Activated CD8-positive, alpha-beta T cell treated with anti-CD3 and anti-CD28 coated beads, Interleukin-2, amount 10 ng/mL, durations not matched to agents 7 days and 5 days (primary cell): ENCODE measurements at regions not wholly inside any gene's neighbourhood (a gene's known extent, or its start where the extent isn't known, plus 50 kb on each side); places are given as distances from the start of the nearest gene placed in this dataset.

ENCODE experiments used
- ATAC-seq: fragments of 150-1000 bp; cut with Tn5 transposase; one replicate; pipeline ENCODE4 v1.10.0; 2021; ENCODE audit warnings: moderate library complexity
- CTCF ChIA-PET: fragments of 350-600 bp; sonication (Branson Sonifier 250); formaldehyde crosslinking; loops from one replicate; lab custom pipeline; 2021; ENCODE audit warnings: antibody characterized with exemption; lab: Charles Lee
- POLR2A ChIA-PET: fragments of 350-600 bp; sonication (Branson Sonifier 250); formaldehyde crosslinking; loops from one replicate; lab custom pipeline; 2021; ENCODE audit warnings: antibody characterized with exemption; lab: Charles Lee
- DNase-seq: peaks from one replicate; pipeline ENCODE4 v3.0.0-alpha.2; 2020
- H3K27ac Mint-ChIP-seq: one replicate; pipeline ENCODE4 v1.8.0; 2021; ENCODE audit warnings: mild to moderate bottlenecking, mixed read lengths
- H3K27me3 Mint-ChIP-seq: one replicate; pipeline ENCODE4 v1.8.0; 2021; ENCODE audit warnings: low read depth, mixed read lengths
- H3K36me3 Mint-ChIP-seq: one replicate; pipeline ENCODE4 v1.8.0; 2021; ENCODE audit warnings: low read depth, mixed read lengths
- H3K4me1 Mint-ChIP-seq: one replicate; pipeline ENCODE4 v1.8.0; 2021; ENCODE audit warnings: low read depth, mixed read lengths
- H3K4me3 Mint-ChIP-seq: one replicate; pipeline ENCODE4 v1.8.0; 2021; ENCODE audit warnings: mild to moderate bottlenecking, mixed read lengths
- H3K9me3 Mint-ChIP-seq: one replicate; pipeline ENCODE4 v1.8.0; 2022; ENCODE audit warnings: mixed read lengths; ENCODE audit not compliant: insufficient read depth

GRCh38 chr18:47725656-47726055 lies 204.8 kb downstream of the SMAD2 start:
- ATAC-seq = no peak
- Mint-ChIP-seq H3K36me3 (no peaks in the 10 kb centered on the region), H3K27me3 (no peaks in the 10 kb centered on the region), H3K9me3 (no peaks in the 10 kb centered on the region), H3K27ac (no peak overlapping the region), H3K4me3 (no peak overlapping the region), H3K4me1 (no peaks in the 10 kb centered on the region)
- ChIA-PET POLR2A (no interaction called here), CTCF (no interaction called here)
- no peak for DNase-seq

- POLR2A ChIA-PET = interaction anchor here (0.6 kb wide), 1 partner anchor 70 kb away, joined by 4 read pairs; no protein-coding TSS in a partner anchor
- Mint-ChIP-seq H3K4me1 (no peaks in the 10 kb centered on the region), H3K36me3 (no peaks in the 10 kb centered on the region), H3K4me3 (no peak overlapping the region), H3K27ac (no peak overlapping the region), H3K27me3 (no peaks in the 10 kb centered on the region), H3K9me3 (no peaks in the 10 kb centered on the region)
- CTCF ChIA-PET = no interaction called here
- DNase-seq (no peak), ATAC-seq (no peak)
Measured at GRCh38 chr18:47724186-47724975, 206.1 kb downstream of the SMAD2 start.

- Mint-ChIP-seq H3K4me3 (no peak overlapping the region), H3K27me3 (no peaks in the 10 kb centered on the region), H3K4me1 (no peaks in the 10 kb centered on the region), H3K9me3 (no peaks in the 10 kb centered on the region), H3K36me3 (no peaks in the 10 kb centered on the region), H3K27ac (no peak overlapping the region)
- ChIA-PET CTCF (no interaction called here), POLR2A (no interaction called here)
- DNase-seq (no peak), ATAC-seq (no peak)
Measured at GRCh38 chr18:47721876-47722275, 208.6 kb downstream of the SMAD2 start.

GRCh38 chr18:47720741-47721140 lies 209.7 kb downstream of the SMAD2 start:
- H3K36me3 Mint-ChIP-seq = no peaks in the 10 kb centered on the region
- H3K4me3 Mint-ChIP-seq = no peak overlapping the region
- DNase-seq = no peak
- no peak for ATAC-seq
- POLR2A ChIA-PET = no interaction called here
- no peak overlapping the region for H3K27ac Mint-ChIP-seq
- CTCF ChIA-PET = no interaction called here
- no peaks in the 10 kb centered on the region for H3K27me3 Mint-ChIP-seq
- H3K4me1 Mint-ChIP-seq = no peaks in the 10 kb centered on the region
- H3K9me3 Mint-ChIP-seq = no peaks in the 10 kb centered on the region

- DNase-seq = no peak
- ChIA-PET CTCF (no interaction called here), POLR2A (no interaction called here)
- Mint-ChIP-seq H3K36me3 (no peaks in the 10 kb centered on the region), H3K4me1 (no peaks in the 10 kb centered on the region), H3K27me3 (no peaks in the 10 kb centered on the region), H3K27ac (no peak overlapping the region), H3K9me3 (no peaks in the 10 kb centered on the region), H3K4me3 (no peak overlapping the region)
- ATAC-seq = no peak
Measured at GRCh38 chr18:47719096-47719780, 211.2 kb downstream of the SMAD2 start.

- H3K4me1 Mint-ChIP-seq = no peaks in the 10 kb centered on the region
- H3K36me3 Mint-ChIP-seq = no peaks in the 10 kb centered on the region
- H3K9me3 Mint-ChIP-seq = no peaks in the 10 kb centered on the region
- no peak overlapping the region for H3K4me3 Mint-ChIP-seq
- CTCF ChIA-PET = no interaction called here
- no peaks in the 10 kb centered on the region for H3K27me3 Mint-ChIP-seq
- ATAC-seq = no peak
- no peak overlapping the region for H3K27ac Mint-ChIP-seq
- POLR2A ChIA-PET = no interaction called here
- no peak for DNase-seq
Measured at GRCh38 chr18:47718646-47719045, 211.8 kb downstream of the SMAD2 start.

- ATAC-seq (no peak), DNase-seq (no peak)
- Mint-ChIP-seq H3K9me3 (no peaks in the 10 kb centered on the region), H3K4me3 (no peak overlapping the region), H3K4me1 (no peaks in the 10 kb centered on the region), H3K27me3 (no peaks in the 10 kb centered on the region), H3K27ac (no peak overlapping the region), H3K36me3 (no peaks in the 10 kb centered on the region)
- POLR2A ChIA-PET = no interaction called here
- CTCF ChIA-PET = no interaction called here
Measured at GRCh38 chr18:47717257-47717656, 213.2 kb downstream of the SMAD2 start.

- ChIA-PET CTCF (no interaction called here), POLR2A (no interaction called here)
- no peaks in the 10 kb centered on the region for H3K27me3 Mint-ChIP-seq
- ATAC-seq = no peak
- H3K36me3 Mint-ChIP-seq = no peaks in the 10 kb centered on the region
- no peaks in the 10 kb centered on the region for H3K4me1 Mint-ChIP-seq
- H3K27ac Mint-ChIP-seq = no peak overlapping the region
- H3K9me3 Mint-ChIP-seq = no peaks in the 10 kb centered on the region
- H3K4me3 Mint-ChIP-seq = no peak overlapping the region
- DNase-seq = no peak
Measured at GRCh38 chr18:47716632-47717185, 213.8 kb downstream of the SMAD2 start.

- DNase-seq (no peak), ATAC-seq (no peak)
- H3K4me3 Mint-ChIP-seq = no peak overlapping the region
- no peaks in the 10 kb centered on the region for H3K27me3 Mint-ChIP-seq
- ChIA-PET CTCF (interaction anchor here (0.8 kb wide), 1 partner anchor 44 kb away, joined by 3 read pairs; no protein-coding TSS in a partner anchor), POLR2A (no interaction called here)
- H3K4me1 Mint-ChIP-seq = no peaks in the 10 kb centered on the region
- no peak overlapping the region for H3K27ac Mint-ChIP-seq
- H3K36me3 Mint-ChIP-seq = no peaks in the 10 kb centered on the region
- no peaks in the 10 kb centered on the region for H3K9me3 Mint-ChIP-seq
Measured at GRCh38 chr18:47710451-47710850, 220.0 kb downstream of the SMAD2 start.

- no peaks in the 10 kb centered on the region for H3K9me3 Mint-ChIP-seq
- ATAC-seq (no peak), DNase-seq (no peak)
- POLR2A ChIA-PET = no interaction called here
- peaks cover 2% of the 10 kb centered on the region for H3K27me3 Mint-ChIP-seq
- H3K27ac Mint-ChIP-seq = no peak overlapping the region
- H3K36me3 Mint-ChIP-seq = no peaks in the 10 kb centered on the region
- no peaks in the 10 kb centered on the region for H3K4me1 Mint-ChIP-seq
- H3K4me3 Mint-ChIP-seq = no peak overlapping the region
- CTCF ChIA-PET = no interaction called here
Measured at GRCh38 chr18:47709556-47709955, 220.9 kb downstream of the SMAD2 start.

GRCh38 chr18:47708206-47708605 lies 222.3 kb downstream of the SMAD2 start:
- Mint-ChIP-seq H3K27ac (no peak overlapping the region), H3K4me3 (no peak overlapping the region), H3K4me1 (no peaks in the 10 kb centered on the region), H3K36me3 (no peaks in the 10 kb centered on the region), H3K27me3 (peaks cover 3% of the 10 kb centered on the region), H3K9me3 (no peaks in the 10 kb centered on the region)
- CTCF ChIA-PET = no interaction called here
- POLR2A ChIA-PET = no interaction called here
- ATAC-seq (no peak), DNase-seq (no peak)

- no peaks in the 10 kb centered on the region for H3K36me3 Mint-ChIP-seq
- CTCF ChIA-PET = no interaction called here
- POLR2A ChIA-PET = no interaction called here
- H3K9me3 Mint-ChIP-seq = no peaks in the 10 kb centered on the region
- DNase-seq (no peak), ATAC-seq (no peak)
- H3K4me1 Mint-ChIP-seq = no peaks in the 10 kb centered on the region
- peaks cover 8% of the 10 kb centered on the region for H3K27me3 Mint-ChIP-seq
- no peak overlapping the region for H3K4me3 Mint-ChIP-seq
- no peak overlapping the region for H3K27ac Mint-ChIP-seq
Measured at GRCh38 chr18:47701134-47701533, 229.3 kb downstream of the SMAD2 start.
